ENCODE measurements at regions not wholly inside any gene's neighbourhood (a gene's known extent, or its start where the extent isn't known, plus 50 kb on each side); places are given as distances from the start of the nearest gene placed in this dataset.

DNA sequence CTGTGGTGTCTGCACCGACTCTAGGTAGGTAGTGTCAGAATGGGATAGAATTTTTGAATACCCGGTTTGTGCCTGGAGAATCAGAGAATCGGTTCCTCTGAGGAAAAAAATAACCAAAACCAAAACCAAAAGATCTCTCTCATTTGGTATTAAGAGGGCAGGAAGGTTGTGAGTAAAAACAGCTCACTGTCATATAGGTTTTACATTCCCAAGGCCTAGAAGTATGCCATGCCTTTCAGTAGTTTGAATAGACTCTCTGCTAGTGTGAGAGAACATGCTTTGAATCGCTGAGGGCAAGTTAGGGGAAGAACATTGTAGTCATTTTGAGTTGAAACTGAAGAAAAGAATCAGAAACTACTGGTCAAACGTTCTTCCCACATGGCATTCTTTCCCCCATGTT is 411.4 kb upstream of the CD180 start:
- DNase-seq = no peak
- H3K27ac ChIP-seq = no peak overlapping the region
- H3K9me3 ChIP-seq = no peaks in the 10 kb centered on the region
- no peaks in the 10 kb centered on the region for H3K4me1 ChIP-seq
- 92 to 93% methylated on average over 5 of the region's 5 CpGs for WGBS, 2 donors
- H3K4me3 ChIP-seq (replicated peaks in 1 of 3) = no peak overlapping the region
- no peaks in the 10 kb centered on the region for H3K36me3 ChIP-seq
- no peaks in the 10 kb centered on the region for H3K27me3 ChIP-seq
- intact Hi-C loops (cut with DNase I) = no loop called here
- TF ChIP-seq, protein P1, sequence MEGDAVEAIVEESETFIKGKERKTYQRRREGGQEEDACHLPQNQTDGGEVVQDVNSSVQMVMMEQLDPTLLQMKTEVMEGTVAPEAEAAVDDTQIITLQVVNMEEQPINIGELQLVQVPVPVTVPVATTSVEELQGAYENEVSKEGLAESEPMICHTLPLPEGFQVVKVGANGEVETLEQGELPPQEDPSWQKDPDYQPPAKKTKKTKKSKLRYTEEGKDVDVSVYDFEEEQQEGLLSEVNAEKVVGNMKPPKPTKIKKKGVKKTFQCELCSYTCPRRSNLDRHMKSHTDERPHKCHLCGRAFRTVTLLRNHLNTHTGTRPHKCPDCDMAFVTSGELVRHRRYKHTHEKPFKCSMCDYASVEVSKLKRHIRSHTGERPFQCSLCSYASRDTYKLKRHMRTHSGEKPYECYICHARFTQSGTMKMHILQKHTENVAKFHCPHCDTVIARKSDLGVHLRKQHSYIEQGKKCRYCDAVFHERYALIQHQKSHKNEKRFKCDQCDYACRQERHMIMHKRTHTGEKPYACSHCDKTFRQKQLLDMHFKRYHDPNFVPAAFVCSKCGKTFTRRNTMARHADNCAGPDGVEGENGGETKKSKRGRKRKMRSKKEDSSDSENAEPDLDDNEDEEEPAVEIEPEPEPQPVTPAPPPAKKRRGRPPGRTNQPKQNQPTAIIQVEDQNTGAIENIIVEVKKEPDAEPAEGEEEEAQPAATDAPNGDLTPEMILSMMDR (IDR thresholded peaks at IDR 0.05) = no peak
- TF ChIP-seq POLR2A (IDR thresholded peaks at IDR 0.05) = no peak

DNA sequence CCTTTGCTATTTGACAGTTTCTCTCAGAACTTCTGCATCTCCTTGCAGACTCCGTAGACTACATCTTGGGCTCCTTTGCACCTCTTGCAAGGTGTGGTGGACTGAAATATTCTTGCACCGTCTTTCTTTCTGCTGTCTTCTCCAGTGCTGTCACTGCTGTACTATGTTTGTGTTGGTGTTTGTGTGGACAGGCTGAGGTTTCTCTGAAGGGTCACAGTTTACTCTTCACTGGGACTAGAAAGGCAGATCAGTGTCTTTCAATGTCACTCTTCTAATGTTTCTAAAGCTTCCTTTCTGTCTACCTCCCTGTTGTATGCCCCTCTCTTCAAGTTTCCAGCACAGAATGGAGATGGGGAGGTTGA is 410.0 kb upstream of the CD180 start:
- Histone ChIP-seq H3K4me3 (replicated peaks in 1 of 3) (no peak overlapping the region), H3K27ac (no peak overlapping the region), H3K27me3 (no peaks in the 10 kb centered on the region), H3K9me3 (no peaks in the 10 kb centered on the region), H3K4me1 (no peaks in the 10 kb centered on the region), H3K36me3 (no peaks in the 10 kb centered on the region)
- 91 to 94% methylated on average over 2 of the region's 2 CpGs for WGBS, 2 donors
- TF ChIP-seq POLR2A (IDR thresholded peaks at IDR 0.05) = no peak
- TF ChIP-seq, protein P1 (IDR thresholded peaks at IDR 0.05) = no peak
- intact Hi-C loops (cut with DNase I) = no loop called here
- no peak for DNase-seq

DNA sequence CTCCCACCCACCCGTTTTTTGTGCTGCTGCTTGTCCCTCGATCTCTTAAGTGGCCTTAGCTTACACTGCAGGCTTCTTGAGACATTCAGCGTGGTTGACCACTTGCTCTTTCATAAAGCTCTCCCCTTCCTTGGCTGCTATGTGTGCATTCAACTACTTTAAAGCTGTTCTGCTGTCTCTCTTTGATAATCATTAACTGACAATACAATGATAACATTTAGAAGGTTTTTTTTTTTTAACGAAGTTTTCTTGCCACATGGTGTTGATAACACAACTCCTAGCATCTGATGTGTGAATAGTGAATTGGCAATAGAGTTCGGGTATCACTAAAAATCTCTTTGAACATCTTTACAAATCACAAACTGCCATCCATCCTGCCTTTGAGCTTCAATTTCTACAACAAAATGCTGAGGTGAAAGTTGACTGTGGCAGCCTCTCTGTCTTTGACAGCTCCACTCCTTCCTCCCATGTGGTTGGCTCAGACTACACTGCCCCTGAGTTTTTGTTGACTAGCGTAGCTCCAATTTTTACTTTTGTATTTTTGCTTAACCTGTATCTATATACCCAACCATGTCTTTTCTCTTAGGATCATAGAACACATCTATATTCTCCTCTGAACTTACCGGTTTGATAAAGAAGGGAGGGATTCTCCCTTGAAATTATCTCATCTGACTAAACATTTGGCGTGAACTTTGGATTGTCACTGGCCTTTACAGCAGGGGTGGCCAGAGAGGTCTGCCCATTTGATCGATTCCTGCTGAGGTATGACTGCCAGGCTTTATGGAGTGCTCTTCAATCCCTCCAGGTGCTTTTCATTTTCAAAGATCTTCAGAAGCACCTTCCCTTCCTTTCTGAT is 409.4 kb upstream of the CD180 start:
- H3K27ac ChIP-seq = no peak overlapping the region
- intact Hi-C loops (cut with DNase I) = no loop called here
- no peaks in the 10 kb centered on the region for H3K36me3 ChIP-seq
- no peaks in the 10 kb centered on the region for H3K4me1 ChIP-seq
- H3K4me3 ChIP-seq (replicated peaks in 1 of 3) = no peak overlapping the region
- TF ChIP-seq, protein P1 (IDR thresholded peaks at IDR 0.05) = no peak
- no peak for TF ChIP-seq POLR2A (IDR thresholded peaks at IDR 0.05)
- H3K9me3 ChIP-seq = no peaks in the 10 kb centered on the region
- DNase-seq = no peak
- WGBS, 2 donors = 50 to 58% methylated on average over 9 of the region's 9 CpGs
- no peaks in the 10 kb centered on the region for H3K27me3 ChIP-seq

DNA sequence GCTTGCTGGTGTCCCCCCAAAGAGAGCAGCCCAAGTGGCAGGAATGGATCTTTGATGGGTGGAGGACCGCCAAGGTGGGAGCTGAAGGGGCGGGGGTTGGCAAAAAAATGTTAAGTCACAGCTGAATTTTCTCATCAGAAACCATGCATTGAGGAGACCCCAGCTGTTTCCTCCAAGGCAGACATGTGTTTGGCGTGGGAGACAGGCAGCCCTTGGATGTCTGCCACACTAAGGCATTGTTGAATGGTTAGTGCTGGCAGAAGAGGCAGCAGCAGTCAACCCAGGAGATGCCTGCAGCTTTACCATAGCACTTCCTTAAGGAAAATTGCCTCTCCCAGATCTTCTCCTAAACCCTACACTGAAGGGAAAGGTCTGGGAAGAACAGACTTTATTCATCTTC is 394.9 kb upstream of the CD180 start:
- TF ChIP-seq POLR2A (IDR thresholded peaks at IDR 0.05) = no peak
- TF ChIP-seq, protein P1 (IDR thresholded peaks at IDR 0.05) = no peak
- intact Hi-C loops (cut with DNase I) = no loop called here
- Histone ChIP-seq H3K27ac (no peak overlapping the region), H3K27me3 (no peaks in the 10 kb centered on the region), H3K4me1 (peaks cover 4 to 5% of the 10 kb centered on the region in 2 donors), H3K36me3 (no peaks in the 10 kb centered on the region), H3K9me3 (no peaks in the 10 kb centered on the region), H3K4me3 (replicated peaks in 1 of 3) (no peak overlapping the region)
- 78 to 88% methylated on average over 3 of the region's 3 CpGs for WGBS, 2 donors
- DNase-seq = no peak

DNA sequence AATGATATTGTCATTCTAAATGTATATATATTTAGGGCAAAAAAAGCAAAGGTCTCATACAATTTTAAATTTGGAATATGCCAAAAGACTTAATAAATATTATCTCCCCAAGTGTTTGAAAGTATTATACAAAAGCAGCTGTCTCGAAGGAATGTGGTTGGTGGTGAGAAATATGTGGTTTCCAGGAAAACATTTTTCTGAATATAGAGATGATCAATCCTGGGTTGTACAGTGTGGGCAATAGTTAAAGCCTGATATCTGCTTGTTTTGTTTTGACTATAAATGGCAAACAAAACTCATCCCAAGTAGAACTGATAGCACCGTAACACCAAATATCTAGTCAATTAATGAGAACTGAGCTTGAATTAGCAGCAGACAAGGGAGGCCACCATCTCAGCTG is 391.8 kb upstream of the CD180 start:
- 95 to 96% methylated on average over 2 of the region's 2 CpGs for WGBS, 2 donors
- H3K27me3 ChIP-seq = no peaks in the 10 kb centered on the region
- H3K9me3 ChIP-seq = no peaks in the 10 kb centered on the region
- TF ChIP-seq POLR2A (IDR thresholded peaks at IDR 0.05) = no peak
- TF ChIP-seq, protein P1 (IDR thresholded peaks at IDR 0.05) = no peak
- no peaks in the 10 kb centered on the region for H3K36me3 ChIP-seq
- no peak overlapping the region for H3K4me3 ChIP-seq (replicated peaks in 1 of 3)
- intact Hi-C loops (cut with DNase I) = no loop called here
- DNase-seq = no peak
- peaks cover 4 to 5% of the 10 kb centered on the region in 2 donors for H3K4me1 ChIP-seq
- H3K27ac ChIP-seq = no peak overlapping the region
